ENCODE measurements at regions not wholly inside any gene's neighbourhood (a gene's known extent, or its start where the extent isn't known, plus 50 kb on each side); places are given as distances from the start of the nearest gene placed in this dataset.

- ATAC-seq = no peak
- DNase-seq = no peak
- H3K27ac Mint-ChIP-seq = no peak overlapping the region
Measured at GRCh38 chr5:104186100-104186499, 623.5 kb upstream of the NUDT12 start.

GRCh38 chr5:104184264-104184663 lies 621.7 kb upstream of the NUDT12 start:
- no peak overlapping the region for H3K27ac Mint-ChIP-seq
- ATAC-seq = no peak

More at GRCh38 chr5:104186100-104186499, 623.5 kb upstream of the NUDT12 start:
- H3K4me1 Mint-ChIP-seq = no peaks in the 10 kb centered on the region
- H3K9me3 ChIP-seq (ENCODE audit: control insufficient read depth, low read length, poor library complexity, severe bottlenecking) = peaks cover 3% of the 10 kb centered on the region
- H3K4me3 Mint-ChIP-seq = no peak overlapping the region
- H3K27me3 Mint-ChIP-seq = no peaks in the 10 kb centered on the region
- H3K36me3 Mint-ChIP-seq (ENCODE audit: low read depth) = no peaks in the 10 kb centered on the region

GRCh38 chr5:104178829-104179456 lies 616.4 kb upstream of the NUDT12 start:
- no peak for ATAC-seq
- H3K9me3 ChIP-seq (ENCODE audit: control insufficient read depth, low read length, poor library complexity, severe bottlenecking) = peaks cover 8% of the 10 kb centered on the region
- H3K27me3 Mint-ChIP-seq = no peaks in the 10 kb centered on the region
- H3K36me3 Mint-ChIP-seq (ENCODE audit: low read depth) = no peaks in the 10 kb centered on the region
- no peak overlapping the region for H3K27ac Mint-ChIP-seq
- H3K4me3 Mint-ChIP-seq = no peak overlapping the region
- DNase-seq = no peak
- H3K4me1 Mint-ChIP-seq = no peaks in the 10 kb centered on the region

More at GRCh38 chr5:104184264-104184663, 621.7 kb upstream of the NUDT12 start:
- Mint-ChIP-seq H3K27me3 (no peaks in the 10 kb centered on the region), H3K36me3 (ENCODE audit: low read depth) (no peaks in the 10 kb centered on the region), H3K4me3 (no peak overlapping the region), H3K4me1 (no peaks in the 10 kb centered on the region)
- DNase-seq = no peak
- H3K9me3 ChIP-seq (ENCODE audit: control insufficient read depth, low read length, poor library complexity, severe bottlenecking) = peaks cover 6% of the 10 kb centered on the region

DNA sequence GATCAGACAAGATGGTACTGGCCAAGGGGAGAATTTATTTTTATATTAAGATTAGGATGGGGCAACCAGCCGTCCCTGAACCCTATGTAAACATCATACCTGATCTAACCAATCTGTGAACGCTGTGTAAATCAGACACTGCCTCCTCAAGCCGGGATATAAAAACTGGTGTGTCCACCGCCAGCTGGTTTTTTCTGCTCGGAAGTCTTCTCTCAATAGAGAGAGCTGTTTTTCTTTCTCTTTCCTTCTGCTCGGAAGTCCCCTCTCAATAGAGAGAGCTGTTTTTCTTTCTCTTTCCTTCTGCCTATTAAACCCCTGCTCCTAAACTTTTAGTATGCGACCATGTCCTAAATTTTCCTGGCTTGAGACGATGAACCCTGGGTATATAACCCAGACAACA lies 615.5 kb upstream of the NUDT12 start:
- Mint-ChIP-seq H3K36me3 (ENCODE audit: low read depth) (no peaks in the 10 kb centered on the region), H3K4me3 (no peak overlapping the region)

DNA sequence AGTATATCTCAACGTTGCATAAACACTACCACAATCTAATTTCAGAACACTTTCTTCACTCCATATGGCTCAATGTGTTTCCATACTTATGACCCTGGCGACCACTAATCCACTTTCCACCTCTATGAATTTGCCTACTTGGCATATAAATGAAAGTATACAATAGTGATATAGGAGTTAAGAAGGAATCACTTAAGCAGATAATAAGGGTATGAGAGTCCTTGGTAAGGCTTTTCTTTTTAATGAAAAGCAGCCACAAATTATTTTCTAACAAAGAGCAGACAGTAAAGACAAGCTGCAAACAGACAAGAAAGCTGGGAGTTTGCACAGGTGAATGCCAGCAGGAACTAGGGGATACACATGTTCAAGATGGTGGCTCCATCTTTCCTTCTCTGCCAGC lies 615.1 kb upstream of the NUDT12 start:
- no peaks in the 10 kb centered on the region for H3K4me1 Mint-ChIP-seq
- no peak for ATAC-seq
- DNase-seq = no peak
- no peaks in the 10 kb centered on the region for H3K27me3 Mint-ChIP-seq
- no peaks in the 10 kb centered on the region for H3K36me3 Mint-ChIP-seq (ENCODE audit: low read depth)
- H3K27ac Mint-ChIP-seq = no peak overlapping the region
- H3K4me3 Mint-ChIP-seq = no peak overlapping the region
- peaks cover 8% of the 10 kb centered on the region for H3K9me3 ChIP-seq (ENCODE audit: control insufficient read depth, low read length, poor library complexity, severe bottlenecking)

More for the DNA sequence above, 615.5 kb upstream of the NUDT12 start:
- ATAC-seq (no peak), DNase-seq (no peak)
- H3K27me3 Mint-ChIP-seq = no peaks in the 10 kb centered on the region
- peaks cover 8% of the 10 kb centered on the region for H3K9me3 ChIP-seq (ENCODE audit: control insufficient read depth, low read length, poor library complexity, severe bottlenecking)
- no peak overlapping the region for H3K27ac Mint-ChIP-seq
- no peaks in the 10 kb centered on the region for H3K4me1 Mint-ChIP-seq

DNA sequence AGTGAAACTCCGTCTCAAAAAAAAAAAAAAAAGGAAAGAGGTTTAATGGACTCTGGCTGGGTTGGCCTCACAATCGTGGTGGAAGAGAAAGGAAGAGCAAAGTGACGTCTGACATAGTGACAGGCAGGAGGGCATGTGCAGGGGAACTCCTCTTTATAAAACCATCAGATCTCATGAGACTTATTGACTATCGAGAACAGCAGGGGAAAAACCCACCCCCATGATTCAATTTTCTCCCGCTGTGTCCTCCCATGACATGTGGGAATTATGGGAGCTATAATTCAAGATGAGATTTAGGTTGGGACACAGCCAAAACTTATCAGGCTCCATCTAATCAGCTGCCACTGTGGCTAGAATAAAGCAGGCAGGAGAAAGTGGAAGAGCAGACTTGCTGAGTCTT lies 610.4 kb upstream of the NUDT12 start:
- H3K9me3 ChIP-seq (ENCODE audit: control insufficient read depth, low read length, poor library complexity, severe bottlenecking) = peaks cover 4% of the 10 kb centered on the region
- ATAC-seq (no peak), DNase-seq (no peak)
- H3K4me3 Mint-ChIP-seq = no peak overlapping the region
- H3K36me3 Mint-ChIP-seq (ENCODE audit: low read depth) = no peaks in the 10 kb centered on the region
- H3K4me1 Mint-ChIP-seq = no peaks in the 10 kb centered on the region
- no peak overlapping the region for H3K27ac Mint-ChIP-seq
- no peaks in the 10 kb centered on the region for H3K27me3 Mint-ChIP-seq

- ATAC-seq = no peak
- peaks cover 4% of the 10 kb centered on the region for H3K9me3 ChIP-seq (ENCODE audit: control insufficient read depth, low read length, poor library complexity, severe bottlenecking)
- Mint-ChIP-seq H3K4me1 (no peaks in the 10 kb centered on the region), H3K27me3 (no peaks in the 10 kb centered on the region), H3K36me3 (ENCODE audit: low read depth) (no peaks in the 10 kb centered on the region), H3K27ac (no peak overlapping the region), H3K4me3 (no peak overlapping the region)
- no peak for DNase-seq
Measured at GRCh38 chr5:104171958-104172690, 609.5 kb upstream of the NUDT12 start.

DNA sequence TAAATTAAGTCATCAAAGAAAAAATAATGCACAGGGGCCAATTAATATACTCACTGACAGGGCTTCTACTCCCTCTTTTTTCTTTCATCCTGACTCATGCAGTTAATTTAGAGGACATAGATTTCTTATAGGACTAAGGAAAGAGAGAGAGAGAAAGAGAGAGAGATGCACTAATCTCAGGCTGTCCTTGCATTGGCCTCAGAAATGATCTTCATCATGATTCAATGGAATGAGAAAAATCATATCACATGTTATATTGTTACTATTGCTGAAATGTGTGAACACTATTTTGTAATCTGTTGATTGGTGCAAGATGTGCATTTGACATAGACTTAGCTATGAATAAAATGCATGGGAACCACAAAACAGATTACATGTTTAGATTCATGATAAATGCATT lies 608.3 kb upstream of the NUDT12 start:
- Mint-ChIP-seq H3K36me3 (ENCODE audit: low read depth) (no peaks in the 10 kb centered on the region), H3K4me1 (no peaks in the 10 kb centered on the region), H3K4me3 (no peak overlapping the region), H3K27me3 (no peaks in the 10 kb centered on the region), H3K27ac (no peak overlapping the region)
- no peaks in the 10 kb centered on the region for H3K9me3 ChIP-seq (ENCODE audit: control insufficient read depth, low read length, poor library complexity, severe bottlenecking)
- DNase-seq (no peak), ATAC-seq (no peak)

GRCh38 chr5:104146652-104147051 lies 584.1 kb upstream of the NUDT12 start:
- ATAC-seq (no peak), DNase-seq (no peak)
- no peaks in the 10 kb centered on the region for H3K9me3 ChIP-seq (ENCODE audit: control insufficient read depth, low read length, poor library complexity, severe bottlenecking)
- no peak overlapping the region for H3K27ac Mint-ChIP-seq
- H3K4me3 Mint-ChIP-seq = no peak overlapping the region
- no peaks in the 10 kb centered on the region for H3K4me1 Mint-ChIP-seq
- H3K27me3 Mint-ChIP-seq = no peaks in the 10 kb centered on the region
- H3K36me3 Mint-ChIP-seq (ENCODE audit: low read depth) = no peaks in the 10 kb centered on the region

DNA sequence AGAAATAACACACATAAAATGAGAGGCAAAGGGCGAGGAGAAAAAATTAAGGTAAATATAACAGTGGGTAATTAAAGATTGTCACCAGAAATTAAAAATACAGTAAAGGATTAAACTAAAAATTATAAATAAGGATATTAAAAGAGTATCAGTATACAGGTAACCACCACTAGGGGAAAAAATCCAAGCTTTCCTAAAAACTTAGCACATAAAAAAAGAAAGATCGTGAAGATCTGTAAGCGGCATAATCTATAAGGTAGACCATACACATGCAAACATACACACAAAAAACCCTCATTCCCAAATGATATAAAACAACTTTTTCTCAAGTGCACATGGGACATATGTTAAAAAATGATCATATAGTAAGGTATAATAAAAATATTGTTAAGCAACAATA lies 577.3 kb upstream of the NUDT12 start:
- no peaks in the 10 kb centered on the region for H3K36me3 Mint-ChIP-seq (ENCODE audit: low read depth)
- H3K27ac Mint-ChIP-seq = no peak overlapping the region
- no peaks in the 10 kb centered on the region for H3K4me1 Mint-ChIP-seq
- no peaks in the 10 kb centered on the region for H3K27me3 Mint-ChIP-seq
- no peaks in the 10 kb centered on the region for H3K9me3 ChIP-seq (ENCODE audit: control insufficient read depth, low read length, poor library complexity, severe bottlenecking)
- no peak for DNase-seq
- no peak for ATAC-seq
- no peak overlapping the region for H3K4me3 Mint-ChIP-seq

- H3K4me1 Mint-ChIP-seq = no peaks in the 10 kb centered on the region
- DNase-seq (no peak), ATAC-seq (no peak)
- H3K9me3 ChIP-seq (ENCODE audit: control insufficient read depth, low read length, poor library complexity, severe bottlenecking) = no peaks in the 10 kb centered on the region
- H3K36me3 Mint-ChIP-seq (ENCODE audit: low read depth) = no peaks in the 10 kb centered on the region
- no peaks in the 10 kb centered on the region for H3K27me3 Mint-ChIP-seq
- no peak overlapping the region for H3K27ac Mint-ChIP-seq
- H3K4me3 Mint-ChIP-seq = no peak overlapping the region
Measured at GRCh38 chr5:104130320-104130719, 567.7 kb upstream of the NUDT12 start.

DNA sequence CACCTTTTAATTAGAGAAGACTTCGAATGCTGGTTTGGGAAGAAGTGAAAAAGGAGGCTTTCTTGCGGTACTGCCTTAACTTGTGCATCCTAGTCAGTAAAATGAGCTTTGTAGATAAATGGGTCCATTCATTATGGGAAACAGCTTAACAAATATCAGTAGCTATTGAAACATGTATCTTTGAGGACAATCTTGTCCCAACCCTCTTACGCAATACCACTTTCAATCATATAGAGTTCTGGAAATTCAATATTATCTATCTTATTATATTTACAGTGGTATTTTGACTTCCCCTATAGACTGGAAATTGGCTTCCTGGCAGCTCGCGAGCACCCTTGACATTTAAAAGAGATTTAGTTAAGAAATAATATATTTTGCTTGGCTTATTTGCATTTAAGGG lies 565.8 kb upstream of the NUDT12 start:
- DNase-seq (no peak), ATAC-seq (no peak)
- no peaks in the 10 kb centered on the region for H3K36me3 Mint-ChIP-seq (ENCODE audit: low read depth)
- H3K27ac Mint-ChIP-seq = no peak overlapping the region
- H3K4me3 Mint-ChIP-seq = no peak overlapping the region
- no peaks in the 10 kb centered on the region for H3K9me3 ChIP-seq (ENCODE audit: control insufficient read depth, low read length, poor library complexity, severe bottlenecking)
- no peaks in the 10 kb centered on the region for H3K4me1 Mint-ChIP-seq
- H3K27me3 Mint-ChIP-seq = no peaks in the 10 kb centered on the region

DNA sequence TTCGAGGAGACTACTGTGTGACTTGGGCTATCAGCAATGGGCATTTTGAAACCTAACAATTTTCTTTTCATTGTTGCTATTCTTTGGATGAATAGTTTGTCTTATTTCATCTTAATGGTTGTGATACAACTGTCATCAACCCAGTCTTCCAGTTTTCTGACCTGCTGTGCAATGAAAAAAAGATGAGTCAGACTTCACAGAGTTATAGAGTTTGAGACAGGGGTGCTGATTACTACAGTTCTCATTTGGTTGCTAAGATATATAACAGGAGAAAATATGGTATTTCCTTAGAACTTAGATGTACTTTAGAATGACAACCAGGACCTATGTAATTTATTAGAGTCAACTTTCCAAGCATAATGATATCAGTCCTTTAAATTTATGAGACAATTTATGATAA lies 564.4 kb upstream of the NUDT12 start:
- Mint-ChIP-seq H3K27me3 (no peaks in the 10 kb centered on the region), H3K36me3 (ENCODE audit: low read depth) (no peaks in the 10 kb centered on the region), H3K4me3 (no peak overlapping the region), H3K27ac (no peak overlapping the region), H3K4me1 (no peaks in the 10 kb centered on the region)
- no peak for DNase-seq
- no peaks in the 10 kb centered on the region for H3K9me3 ChIP-seq (ENCODE audit: control insufficient read depth, low read length, poor library complexity, severe bottlenecking)
- no peak for ATAC-seq

GRCh38 chr5:104119529-104119928 lies 556.9 kb upstream of the NUDT12 start:
- Mint-ChIP-seq H3K4me1 (no peaks in the 10 kb centered on the region), H3K27me3 (no peaks in the 10 kb centered on the region)
- DNase-seq = no peak

More at GRCh38 chr5:104119529-104119928, 556.9 kb upstream of the NUDT12 start:
- peaks cover 3% of the 10 kb centered on the region for H3K9me3 ChIP-seq (ENCODE audit: control insufficient read depth, low read length, poor library complexity, severe bottlenecking)
- H3K27ac Mint-ChIP-seq = no peak overlapping the region
- ATAC-seq = no peak
- no peak overlapping the region for H3K4me3 Mint-ChIP-seq
- H3K36me3 Mint-ChIP-seq (ENCODE audit: low read depth) = no peaks in the 10 kb centered on the region
